ENCODE measurements at regions not wholly inside any gene's neighbourhood (a gene's known extent, or its start where the extent isn't known, plus 50 kb on each side); places are given as distances from the start of the nearest gene placed in this dataset.

DNA sequence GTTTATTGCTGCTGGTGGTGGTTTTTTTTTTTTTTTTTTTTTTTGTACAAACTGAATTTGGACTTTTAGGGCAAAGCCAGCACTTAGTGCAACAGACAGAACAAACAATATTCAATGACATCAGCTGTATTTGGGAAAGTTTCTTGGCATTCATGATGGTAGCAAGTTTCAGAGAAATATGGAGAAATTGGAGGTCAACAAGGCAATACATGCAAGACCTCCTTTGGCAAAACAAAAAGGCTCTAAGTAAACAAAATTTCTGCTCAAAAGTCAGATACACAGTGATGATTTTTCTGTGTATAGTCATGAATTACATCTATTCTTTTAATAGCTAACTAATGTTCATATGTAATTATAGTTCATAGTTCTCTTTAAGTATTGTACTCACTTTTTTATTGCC is 612.5 kb upstream of the LUZP2 start:
- no peak for TF ChIP-seq CTCF (conservative IDR thresholded peaks at IDR 0.05; ENCODE audit: low read depth, low read length)
- no peak for TF ChIP-seq EZH2 (IDR thresholded peaks at IDR 0.05; ENCODE audit: borderline replicate concordance, low read depth, low read length, poor library complexity, severe bottlenecking)
